ENCODE measurements at regions not wholly inside any gene's neighbourhood (a gene's known extent, or its start where the extent isn't known, plus 50 kb on each side); places are given as distances from the start of the nearest gene placed in this dataset.
"Not testable (repeated sequence)": the region's sequence is repeated elsewhere in the genome, so short reads cannot be mapped to it uniquely, and the experiment has no call there.

- intact Hi-C loops (cut with micrococcal nuclease), result no loop called here
These were observed 112.8 kb downstream of the DSC3 start for GRCh38 chr18:30929718-30930117.

DNA sequence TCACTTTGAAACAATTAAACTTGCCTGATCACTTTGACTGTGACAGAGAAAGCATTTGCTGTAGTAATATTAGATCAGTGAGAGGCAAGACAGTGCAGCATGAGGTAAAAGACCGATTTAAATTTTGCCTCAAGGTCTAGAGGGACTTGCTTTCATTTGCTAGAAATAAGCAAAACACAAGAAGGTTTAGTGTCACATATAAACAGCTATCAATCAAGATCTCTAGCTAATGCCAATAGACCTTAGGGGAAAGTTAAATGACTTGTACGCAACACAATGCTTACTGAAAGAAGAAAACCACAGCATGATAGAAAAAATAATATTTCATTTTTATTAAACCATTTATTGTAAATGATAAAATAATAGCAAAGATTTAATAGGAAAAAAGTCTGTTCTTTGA, 113.5 kb downstream of the DSC3 start:
- intact Hi-C loops (cut with micrococcal nuclease), result no loop called here

DNA sequence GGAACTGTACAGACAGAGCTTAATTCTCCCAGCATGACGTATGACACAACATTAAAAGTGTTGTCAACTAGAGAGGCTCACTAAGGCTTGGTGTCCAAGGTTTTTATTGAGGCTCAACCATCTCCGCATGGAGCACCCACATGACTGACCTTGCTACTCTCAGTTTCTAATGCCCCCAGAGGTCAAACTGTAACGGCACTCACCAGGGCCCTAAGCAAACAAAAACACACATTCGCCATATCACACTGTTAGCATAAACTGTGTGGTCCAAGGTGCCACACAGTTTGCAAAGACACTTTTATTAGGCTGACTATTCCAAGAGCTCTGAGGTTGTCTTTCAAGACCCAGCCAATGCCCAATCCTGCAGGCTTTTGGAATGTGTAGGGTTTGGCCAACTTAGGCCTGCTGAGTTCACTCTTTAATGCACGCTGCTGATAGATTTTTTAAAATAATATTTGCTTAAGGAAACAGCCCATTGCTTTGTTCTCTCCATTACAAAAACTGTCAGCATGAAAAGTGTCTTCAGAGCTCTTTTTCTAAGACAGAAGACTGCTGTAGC, 114.9 kb downstream of the DSC3 start:
- intact Hi-C loops (cut with micrococcal nuclease), result no loop called here

DNA sequence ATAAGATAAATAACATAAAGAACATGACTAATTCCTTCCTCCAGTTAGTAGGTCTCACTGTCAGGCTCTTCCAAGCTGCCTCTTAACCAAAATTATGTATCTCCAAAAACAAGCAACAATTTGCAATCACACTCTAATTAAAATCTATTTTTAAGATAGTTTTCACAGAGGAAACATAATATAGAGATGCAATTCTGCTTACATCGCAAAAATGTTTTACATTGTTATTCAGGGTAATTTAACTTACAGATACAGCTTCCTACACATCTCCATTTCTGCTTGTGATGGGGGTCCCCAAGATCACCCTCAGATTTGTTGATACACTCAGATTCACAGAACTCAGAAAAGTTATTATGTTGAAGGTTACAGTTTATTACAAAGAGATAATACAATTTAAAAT, 115.5 kb downstream of the DSC3 start:
- intact Hi-C loops (cut with micrococcal nuclease), result no loop called here

- intact Hi-C loops (cut with micrococcal nuclease), result no loop called here
These were observed 116.7 kb downstream of the DSC3 start for GRCh38 chr18:30925795-30926194.

DNA sequence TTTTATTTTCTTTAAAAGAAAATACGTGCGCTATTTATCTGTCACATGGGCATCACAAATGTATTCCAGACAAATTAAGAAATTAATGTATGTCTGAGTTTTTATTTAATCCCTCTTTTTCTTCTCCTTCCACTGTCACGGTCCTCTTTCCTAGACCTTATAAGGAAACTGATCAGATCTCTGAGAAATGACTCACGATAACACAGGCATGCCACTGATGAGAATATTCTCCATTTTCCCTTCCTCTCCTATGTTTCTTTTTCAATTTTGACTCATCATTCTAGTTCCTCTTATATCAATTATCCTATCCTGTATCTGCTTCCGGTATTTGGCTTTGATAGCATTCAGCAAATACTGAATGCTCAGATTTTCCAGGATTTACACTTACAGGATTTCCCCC, 121.8 kb downstream of the DSC3 start:
- intact Hi-C loops (cut with micrococcal nuclease), result no loop called here

- intact Hi-C loops (cut with micrococcal nuclease), result no loop called here
These were observed 122.2 kb downstream of the DSC3 start for GRCh38 chr18:30920351-30920750.

DNA sequence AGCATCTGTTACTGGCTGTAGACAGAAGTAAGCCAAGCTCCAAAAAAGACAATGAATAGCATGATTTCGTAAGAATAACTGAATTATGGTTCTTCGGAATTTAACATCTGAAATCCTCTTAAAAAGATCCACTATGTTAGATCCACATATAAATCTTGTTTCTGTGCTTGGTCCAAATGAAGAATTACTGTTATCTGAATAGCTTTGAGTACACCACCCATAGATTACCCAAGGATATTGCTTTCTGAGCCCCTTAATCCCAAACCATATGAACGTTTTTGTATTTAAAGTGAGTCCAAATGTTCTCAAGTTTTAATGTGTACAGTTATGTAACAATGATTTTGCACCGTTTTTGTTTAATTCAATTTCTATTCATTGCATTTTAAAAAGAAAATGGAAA, 124.9 kb downstream of the DSC3 start:
- intact Hi-C loops (cut with micrococcal nuclease), result no loop called here

- intact Hi-C loops (cut with micrococcal nuclease), result no loop called here
These were observed 127.1 kb downstream of the DSC3 start for GRCh38 chr18:30915336-30915988.

DNA sequence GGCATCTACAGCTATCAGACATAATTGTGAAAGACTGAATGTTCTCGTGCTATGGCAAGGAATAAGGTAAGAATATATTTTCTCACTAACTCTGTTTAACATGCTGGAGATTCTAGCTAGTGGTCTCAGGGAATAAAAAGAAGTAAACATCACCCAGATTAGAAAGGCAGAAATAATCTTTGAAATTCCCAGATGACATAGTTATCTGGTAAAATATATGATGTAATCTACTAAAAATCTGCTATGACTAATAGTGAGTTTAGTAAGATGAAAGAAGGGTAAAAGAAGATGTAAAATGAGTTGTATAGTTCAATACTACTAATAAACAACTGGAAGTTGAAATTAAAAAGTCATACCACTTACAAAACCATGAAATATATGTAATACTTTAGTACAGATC, 134.2 kb downstream of the DSC3 start:
- intact Hi-C loops (cut with micrococcal nuclease), result no loop called here

DNA sequence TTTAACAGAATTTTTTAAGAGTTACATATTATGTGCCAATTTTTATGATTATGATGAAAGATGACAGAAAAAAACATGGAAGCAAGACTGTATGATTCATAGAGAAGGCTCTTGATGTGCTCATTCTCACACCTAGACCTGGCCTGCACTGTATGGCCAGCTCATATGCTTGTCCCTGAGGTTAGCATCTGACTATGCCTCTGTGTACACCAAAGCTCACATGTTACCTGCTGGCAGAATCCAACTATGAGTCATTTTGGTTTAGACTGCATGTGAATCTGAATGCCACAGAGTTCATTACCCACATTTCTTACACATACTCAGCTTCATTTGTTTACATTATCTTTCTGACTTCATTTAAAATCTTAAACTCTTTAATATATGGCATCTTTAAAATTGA, 139.0 kb downstream of the DSC3 start:
- intact Hi-C loops (cut with micrococcal nuclease), result no loop called here

GRCh38 chr18:30889519-30890301, 152.8 kb downstream of the DSC3 start:
- intact Hi-C loops (cut with micrococcal nuclease), result no loop called here

DNA sequence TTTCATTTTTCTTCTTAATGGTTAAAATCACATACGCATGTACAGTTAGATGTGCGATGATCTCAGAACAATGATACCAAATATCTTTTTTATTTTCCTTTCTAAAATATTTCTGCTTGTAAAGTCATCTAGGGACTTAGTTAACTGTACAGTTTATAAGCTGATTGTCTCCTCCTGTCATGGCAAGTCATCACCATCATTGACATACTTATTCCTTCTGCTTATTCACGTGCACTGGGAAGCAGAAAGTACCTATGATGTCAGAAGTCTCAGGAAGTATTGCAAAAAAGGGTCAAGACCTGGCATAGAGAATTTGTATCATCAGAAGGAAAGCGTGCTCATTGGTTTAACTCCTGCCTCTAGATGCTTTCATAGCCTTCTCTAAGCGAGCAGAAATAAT, 154.2 kb downstream of the DSC3 start:
- intact Hi-C loops (cut with micrococcal nuclease), result no loop called here

GRCh38 chr18:30886998-30887397, 155.5 kb downstream of the DSC3 start:
- intact Hi-C loops (cut with micrococcal nuclease), result no loop called here

DNA sequence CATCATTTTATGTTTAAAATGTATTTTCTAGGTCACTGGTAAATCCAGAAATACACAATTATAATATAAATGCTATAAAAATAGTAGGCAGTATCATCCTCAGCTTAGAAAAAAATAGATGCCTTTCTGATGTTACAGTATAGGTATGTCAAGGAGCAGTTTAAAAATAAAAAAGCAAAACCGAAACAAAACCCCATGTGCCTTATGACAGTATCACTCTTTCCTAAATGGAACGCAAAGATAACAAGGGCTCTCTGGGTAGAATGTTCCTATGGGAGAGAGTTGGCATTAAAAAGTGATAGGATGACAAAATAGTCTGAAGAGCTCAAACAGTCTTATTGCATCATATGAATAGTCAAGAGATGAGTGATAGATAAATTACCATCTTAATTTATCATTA, 172.1 kb downstream of the DSC3 start:
- intact Hi-C loops (cut with micrococcal nuclease), result no loop called here

GRCh38 chr18:30862900-30863299, 179.6 kb downstream of the DSC3 start:
- intact Hi-C loops (cut with micrococcal nuclease), result no loop called here

GRCh38 chr18:30860741-30861140, 181.8 kb downstream of the DSC3 start:
- intact Hi-C loops (cut with micrococcal nuclease), result no loop called here

DNA sequence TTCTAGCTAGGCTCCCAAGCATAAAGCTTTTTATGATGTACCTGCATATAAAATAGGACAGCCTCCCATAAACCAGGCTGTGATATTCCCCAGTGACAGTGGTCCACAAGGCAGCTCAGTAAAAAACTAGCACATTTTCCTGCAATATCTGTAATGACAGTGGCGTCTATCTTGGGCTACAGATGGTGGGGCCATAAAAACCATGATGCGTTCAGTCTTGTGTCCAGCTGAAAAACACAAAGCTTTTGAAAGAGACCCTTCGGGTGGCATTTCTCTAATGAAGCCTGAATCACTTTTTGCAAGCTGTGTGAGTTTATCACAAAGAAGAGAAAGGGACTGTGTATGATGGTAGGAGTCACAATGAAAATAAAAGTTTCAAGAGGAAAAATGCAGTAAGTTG, 183.5 kb downstream of the DSC3 start:
- intact Hi-C loops (cut with micrococcal nuclease), result no loop called here

DNA sequence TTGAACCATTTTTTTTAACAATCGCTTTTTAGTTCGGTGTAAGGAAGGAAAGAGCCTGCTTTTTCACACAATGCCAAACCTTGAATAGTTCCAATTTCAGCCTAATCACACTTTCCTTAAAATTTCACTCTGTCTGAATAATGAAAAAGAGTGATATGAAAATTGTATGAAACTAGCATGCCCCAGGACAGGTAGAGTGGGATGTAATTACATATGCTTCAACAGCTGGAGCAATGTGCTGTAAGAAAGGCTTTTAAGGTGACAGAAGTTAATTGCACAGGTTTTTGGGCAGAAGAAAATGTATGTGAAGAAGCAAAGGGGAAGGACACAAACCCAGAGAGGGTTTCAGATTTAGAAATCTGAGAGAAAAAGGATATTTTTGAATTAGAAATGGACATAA, 184.0 kb downstream of the DSC3 start:
- intact Hi-C loops (cut with micrococcal nuclease), result no loop called here

GRCh38 chr18:30855762-30856161, 186.8 kb downstream of the DSC3 start:
- intact Hi-C loops (cut with micrococcal nuclease), result no loop called here

DNA sequence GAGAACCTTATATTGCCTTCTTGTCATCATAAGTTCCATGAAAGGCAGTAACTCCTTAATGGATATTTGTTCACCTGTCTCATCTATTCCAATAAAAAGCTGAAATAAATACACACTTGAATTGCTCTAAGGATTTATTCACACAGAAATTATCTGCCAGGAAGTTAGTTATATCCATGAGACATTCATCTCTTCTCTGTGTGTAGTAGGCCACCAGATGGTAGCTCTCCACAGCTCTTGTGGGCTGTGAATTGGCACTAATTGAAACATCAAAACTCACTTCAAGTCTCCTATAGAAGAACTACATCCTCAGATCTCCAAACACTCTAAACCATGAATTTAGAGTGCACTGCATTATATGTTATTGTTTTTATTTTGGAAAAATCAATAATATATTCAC, 189.6 kb downstream of the DSC3 start:
- intact Hi-C loops (cut with micrococcal nuclease), result no loop called here

GRCh38 chr18:30852541-30852940, 190.0 kb downstream of the DSC3 start:
- intact Hi-C loops (cut with micrococcal nuclease), result no loop called here

GRCh38 chr18:30839056-30839561, 203.4 kb downstream of the DSC3 start:
- intact Hi-C loops (cut with micrococcal nuclease), result not testable (repeated sequence)

All from T-helper 1 cell treated with Interleukin-12 subunit alpha and Interleukin-12 subunit beta and Interleukin-4 antibody, amounts not matched to agents 30 ng/mL and 1 ng/mL, for 36 hours (primary cell).